Tibial nerve (tissue), 4 donors: ENCODE measurements at regions not wholly inside any gene's neighbourhood (a gene's known extent, or its start where the extent isn't known, plus 50 kb on each side); places are given as distances from the start of the nearest gene placed in this dataset.
"Not testable (repeated sequence)": the region's sequence is repeated elsewhere in the genome, so short reads cannot be mapped to it uniquely, and the experiment has no call there.

Source experiments
- EP300 ChIP-seq, 2 donors: sonication (generic); formaldehyde crosslinking; IDR thresholded peaks; one replicate each; pipeline ENCODE4 v1.6.1; 2017; ENCODE audit warnings: antibody characterized with exemption in 2 of 2, mild to moderate bottlenecking in 1 of 2
- POLR2A ChIP-seq, 2 donors: fragments of 450-650 bp; IDR thresholded peaks; one replicate each; pipeline ENCODE4 v1.6.1; 2017; ENCODE audit warnings: antibody characterized with exemption in 2 of 2, mild to moderate bottlenecking in 2 of 2, moderate library complexity in 2 of 2
- TF ChIP-seq, protein P1 (sequence below), 5 experiments: fragments of 200-600 bp in 3 of 5; fragments of 450-650 bp in 2 of 5; sonication (generic) in 3 of 5; IDR thresholded peaks; one replicate each; pipeline ENCODE4 v1.5.1; 2016 to 2019; ENCODE audit warnings: antibody characterized with exemption in 5 of 5, mild to moderate bottlenecking in 3 of 5, moderate library complexity in 2 of 5

DNA sequence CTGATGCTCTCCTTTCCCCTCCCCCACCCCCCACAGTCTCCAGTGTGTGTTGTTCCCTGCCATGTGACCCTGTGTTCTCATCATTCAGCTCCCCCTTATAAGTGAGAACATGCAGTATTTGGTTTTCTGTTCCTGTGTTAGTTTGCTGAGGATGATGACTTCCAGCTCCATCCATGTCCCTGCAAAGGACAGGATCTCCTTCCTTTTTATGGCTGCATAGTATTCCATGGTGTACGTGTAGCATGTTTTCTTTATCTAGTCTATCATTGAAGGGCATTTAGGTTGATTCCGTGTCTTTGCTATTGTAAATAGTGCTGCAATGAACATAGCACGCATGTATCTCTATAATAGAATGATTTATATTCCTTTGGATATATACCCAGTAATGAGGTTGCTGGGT, 162.3 kb downstream of the ERMARD start:
- TF ChIP-seq, protein P1, sequence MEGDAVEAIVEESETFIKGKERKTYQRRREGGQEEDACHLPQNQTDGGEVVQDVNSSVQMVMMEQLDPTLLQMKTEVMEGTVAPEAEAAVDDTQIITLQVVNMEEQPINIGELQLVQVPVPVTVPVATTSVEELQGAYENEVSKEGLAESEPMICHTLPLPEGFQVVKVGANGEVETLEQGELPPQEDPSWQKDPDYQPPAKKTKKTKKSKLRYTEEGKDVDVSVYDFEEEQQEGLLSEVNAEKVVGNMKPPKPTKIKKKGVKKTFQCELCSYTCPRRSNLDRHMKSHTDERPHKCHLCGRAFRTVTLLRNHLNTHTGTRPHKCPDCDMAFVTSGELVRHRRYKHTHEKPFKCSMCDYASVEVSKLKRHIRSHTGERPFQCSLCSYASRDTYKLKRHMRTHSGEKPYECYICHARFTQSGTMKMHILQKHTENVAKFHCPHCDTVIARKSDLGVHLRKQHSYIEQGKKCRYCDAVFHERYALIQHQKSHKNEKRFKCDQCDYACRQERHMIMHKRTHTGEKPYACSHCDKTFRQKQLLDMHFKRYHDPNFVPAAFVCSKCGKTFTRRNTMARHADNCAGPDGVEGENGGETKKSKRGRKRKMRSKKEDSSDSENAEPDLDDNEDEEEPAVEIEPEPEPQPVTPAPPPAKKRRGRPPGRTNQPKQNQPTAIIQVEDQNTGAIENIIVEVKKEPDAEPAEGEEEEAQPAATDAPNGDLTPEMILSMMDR (IDR thresholded peaks at IDR 0.05), result not testable (repeated sequence)
- not testable (repeated sequence) for TF ChIP-seq POLR2A, EP300 (IDR thresholded peaks at IDR 0.05)
